T-cell (primary cell): ENCODE measurements at regions not wholly inside any gene's neighbourhood (a gene's known extent, or its start where the extent isn't known, plus 50 kb on each side); places are given as distances from the start of the nearest gene placed in this dataset.

Experiments
- ATAC-seq, 4 experiments: fragments of 200-7000 bp in 3 of 4; fragments of 150-1000 bp in 1 of 4; cut with Tn5 transposase; replicated peaks in 1 of 4; 1 replicate in 3 of 4; 2 replicates in 1 of 4; pipeline ENCODE4 v1.10.0; 2021; ENCODE audit warnings: moderate library complexity in 3 of 4, mild to moderate bottlenecking in 2 of 4, moderate number of reproducible peaks in 1 of 4
- CTCF ChIA-PET, 2 donors: fragments of 300-600 bp; sonication (Branson Sonifier 250); formaldehyde crosslinking; loops; one replicate each; lab custom pipeline; 2022; ENCODE audit warnings: antibody characterized with exemption in 2 of 2; lab: Charles Lee
- POLR2A ChIA-PET, 2 donors: fragments of 300-600 bp; sonication (Branson Sonifier 250); formaldehyde crosslinking; loops; one replicate each; lab custom pipeline; 2022; ENCODE audit warnings: antibody characterized with exemption in 2 of 2; lab: Charles Lee
- DNase-seq, 35 experiments: peaks; one replicate each; pipeline versions ENCODE4 v3.0.0 to v3.0.0-alpha.2; 2013 to 2023
- H3K27ac ChIP-seq: one replicate; pipeline ENCODE4 v1.5.1; 2013; ENCODE audit warnings: low read length
- H3K27me3 ChIP-seq, 2 experiments: replicated peaks in 1 of 2; 1 replicate in 1 of 2; 2 replicates in 1 of 2; pipeline versions ENCODE4 v1.6.1 to v1.7.0; 2013; ENCODE audit warnings: low read length in 1 of 2, mixed read lengths in 1 of 2; ENCODE audit not compliant: control insufficient read depth in 2 of 2, insufficient read depth in 2 of 2; ENCODE audit errors: extremely low read depth in 1 of 2
- H3K36me3 ChIP-seq, 2 donors: 1 replicate in 1 of 2; 2 replicates in 1 of 2; pipeline versions ENCODE4 v1.6.1 to v1.7.0; 2013; ENCODE audit warnings: low read length in 1 of 2; ENCODE audit not compliant: control insufficient read depth in 2 of 2, insufficient read depth in 1 of 2; ENCODE audit errors: extremely low read depth in 1 of 2
- H3K4me1 ChIP-seq, 2 experiments: 1 replicate in 1 of 2; 2 replicates in 1 of 2; pipeline versions ENCODE4 v1.6.1 to v1.7.0; 2013; ENCODE audit warnings: low read length in 2 of 2, mixed read lengths in 1 of 2; ENCODE audit not compliant: insufficient read depth in 2 of 2, control insufficient read depth in 1 of 2; ENCODE audit errors: extremely low read depth in 1 of 2
- H3K4me3 ChIP-seq, 2 donors: 1 replicate in 1 of 2; 2 replicates in 1 of 2; pipeline versions ENCODE4 v1.5.1 to v1.7.0; 2013; ENCODE audit warnings: mild to moderate bottlenecking in 2 of 2, low read length in 1 of 2, moderate library complexity in 1 of 2; ENCODE audit not compliant: control insufficient read depth in 1 of 2; ENCODE audit errors: extremely low read depth in 1 of 2
- H3K9me3 ChIP-seq: 2 replicates; pipeline ENCODE4 v1.7.0; 2013
- H3K27ac Mint-ChIP-seq, 2 donors: one replicate each; pipeline ENCODE4 v1.8.0; 2020 to 2021; ENCODE audit warnings: mild to moderate bottlenecking in 2 of 2, mixed read lengths in 2 of 2
- H3K27me3 Mint-ChIP-seq, 2 donors: one replicate each; pipeline ENCODE4 v1.8.0; 2021 to 2022; ENCODE audit warnings: mixed read lengths in 2 of 2
- H3K36me3 Mint-ChIP-seq: one replicate; pipeline ENCODE4 v1.8.0; 2021; ENCODE audit warnings: mixed read lengths
- H3K4me1 Mint-ChIP-seq, 3 donors: one replicate each; pipeline ENCODE4 v1.8.0; 2020 to 2022; ENCODE audit warnings: mixed read lengths in 3 of 3, mild to moderate bottlenecking in 1 of 3
- H3K4me3 Mint-ChIP-seq, 3 donors: one replicate each; pipeline ENCODE4 v1.8.0; 2020 to 2022; ENCODE audit warnings: mild to moderate bottlenecking in 3 of 3, mixed read lengths in 3 of 3, moderate library complexity in 3 of 3
- H3K9me3 Mint-ChIP-seq, 3 donors: one replicate each; pipeline ENCODE4 v1.8.0; 2020 to 2022; ENCODE audit warnings: mixed read lengths in 3 of 3
- WGBS: methylation state at CpG from one replicate; pipeline ENCODE4 v1.1.5; 2013; ENCODE audit warnings: missing lambda C conversion rate; ENCODE audit not compliant: insufficient coverage; 5-methylcytosine and 5-hydroxymethylcytosine counted together

DNA sequence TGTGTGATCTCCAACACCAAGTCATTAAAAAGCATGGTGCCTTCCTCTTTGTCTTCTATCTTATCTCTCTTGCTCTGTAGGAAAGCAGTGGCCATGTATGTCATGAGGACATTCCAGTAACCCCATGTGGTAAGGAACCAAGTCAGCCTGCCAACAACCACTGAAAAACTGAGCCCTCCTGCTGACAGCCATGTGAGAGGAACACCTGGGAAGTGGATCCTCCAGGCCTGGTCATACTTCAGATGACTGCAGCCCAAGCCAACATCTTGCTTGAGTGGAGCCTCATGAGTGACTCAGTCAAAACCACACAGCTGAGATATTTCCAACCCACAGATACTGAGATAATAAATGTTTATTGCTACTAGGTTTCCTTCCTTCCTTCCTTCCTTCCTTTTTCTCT is 597.3 kb downstream of the ZIC1 start:
- no peak overlapping the region for H3K27ac Mint-ChIP-seq
- no peaks in the 10 kb centered on the region for H3K36me3 Mint-ChIP-seq
- ChIA-PET CTCF (no interaction called here), POLR2A (no interaction called here)
- H3K27me3 Mint-ChIP-seq, result no peaks in the 10 kb centered on the region
- H3K4me3 Mint-ChIP-seq, result no peak overlapping the region
- DNase-seq (no peak), ATAC-seq (no peak)
- no peaks in the 10 kb centered on the region for H3K27me3 ChIP-seq
- H3K9me3 Mint-ChIP-seq, result peaks cover 0 to 6% (median 4%) of the 10 kb centered on the region in 3 donors
- H3K36me3 ChIP-seq, result no peaks in the 10 kb centered on the region
- no peaks in the 10 kb centered on the region for H3K9me3 ChIP-seq
- no peak overlapping the region for H3K27ac ChIP-seq
- no peak overlapping the region for H3K4me3 ChIP-seq
- no peaks in the 10 kb centered on the region for H3K4me1 ChIP-seq
- H3K4me1 Mint-ChIP-seq, result no peaks in the 10 kb centered on the region

DNA sequence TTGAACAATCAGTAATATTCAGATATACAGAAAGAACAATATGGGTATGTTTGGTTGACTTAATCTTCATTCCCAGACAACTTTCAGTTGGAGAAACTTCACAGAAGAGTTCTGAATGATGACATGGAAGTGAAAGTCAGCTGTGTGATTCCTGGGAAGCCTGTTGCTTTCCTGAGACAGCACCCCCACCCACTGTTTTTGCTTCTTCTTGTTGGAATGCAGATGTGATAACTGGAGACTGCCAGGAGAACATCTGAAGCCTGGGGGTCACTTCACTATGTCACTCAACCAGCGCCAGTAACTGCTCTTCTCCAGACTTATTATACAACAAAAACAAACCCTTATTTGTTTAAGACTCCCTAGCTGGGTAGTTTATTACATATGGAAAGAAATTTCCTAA is 599.4 kb downstream of the ZIC1 start:
- H3K36me3 Mint-ChIP-seq, result no peaks in the 10 kb centered on the region
- ChIA-PET POLR2A (interaction anchor here in 1 of 2 donors (0.5 kb wide), 1 partner anchor 28 kb away, joined by 3 read pairs; no protein-coding TSS in a partner anchor), CTCF (no interaction called here)
- no peaks in the 10 kb centered on the region for H3K4me1 ChIP-seq
- no peaks in the 10 kb centered on the region for H3K4me1 Mint-ChIP-seq
- H3K4me3 Mint-ChIP-seq, result no peak overlapping the region
- no CpG with 5 or more reads among the region's 1 CpG for WGBS
- no peak overlapping the region for H3K27ac ChIP-seq
- no peaks in the 10 kb centered on the region for H3K36me3 ChIP-seq
- H3K27me3 ChIP-seq, result no peaks in the 10 kb centered on the region
- H3K4me3 ChIP-seq, result no peak overlapping the region
- H3K9me3 Mint-ChIP-seq, result peaks cover 4 to 10% (median 6%) of the 10 kb centered on the region in 3 donors
- H3K27me3 Mint-ChIP-seq, result no peaks in the 10 kb centered on the region
- DNase-seq (no peak), ATAC-seq (no peak)
- no peaks in the 10 kb centered on the region for H3K9me3 ChIP-seq
- no peak overlapping the region for H3K27ac Mint-ChIP-seq

GRCh38 chr3:148020861-148021260 is 611.7 kb downstream of the ZIC1 start:
- H3K27ac Mint-ChIP-seq, result no peak overlapping the region
- no peak overlapping the region for H3K4me3 Mint-ChIP-seq
- Histone ChIP-seq H3K4me3 (no peak overlapping the region), H3K4me1 (no peaks in the 10 kb centered on the region), H3K27me3 (no peaks in the 10 kb centered on the region), H3K36me3 (no peaks in the 10 kb centered on the region), H3K9me3 (no peaks in the 10 kb centered on the region), H3K27ac (no peak overlapping the region)
- H3K4me1 Mint-ChIP-seq, result no peaks in the 10 kb centered on the region
- no CpG with 5 or more reads among the region's 1 CpG for WGBS
- DNase-seq (no peak), ATAC-seq (no peak)
- H3K9me3 Mint-ChIP-seq, result peaks cover 19 to 26% (median 22%) of the 10 kb centered on the region in 3 donors
- CTCF ChIA-PET, result no interaction called here
- POLR2A ChIA-PET, result no interaction called here
- no peaks in the 10 kb centered on the region for H3K36me3 Mint-ChIP-seq
- H3K27me3 Mint-ChIP-seq, result no peaks in the 10 kb centered on the region

GRCh38 chr3:148021381-148021780 is 612.2 kb downstream of the ZIC1 start:
- ChIA-PET POLR2A (no interaction called here), CTCF (no interaction called here)
- no peaks in the 10 kb centered on the region for H3K4me1 Mint-ChIP-seq
- no peak for ATAC-seq
- H3K27ac Mint-ChIP-seq, result no peak overlapping the region
- H3K4me3 Mint-ChIP-seq, result no peak overlapping the region
- no peaks in the 10 kb centered on the region for H3K27me3 Mint-ChIP-seq
- no peak for DNase-seq
- Histone ChIP-seq H3K4me1 (no peaks in the 10 kb centered on the region), H3K4me3 (no peak overlapping the region), H3K27me3 (no peaks in the 10 kb centered on the region), H3K9me3 (no peaks in the 10 kb centered on the region), H3K27ac (no peak overlapping the region), H3K36me3 (no peaks in the 10 kb centered on the region)
- 67% methylated on average over 1 of the region's 6 CpGs for WGBS
- peaks cover 19 to 23% (median 20%) of the 10 kb centered on the region in 3 donors for H3K9me3 Mint-ChIP-seq
- no peaks in the 10 kb centered on the region for H3K36me3 Mint-ChIP-seq

- Mint-ChIP-seq H3K36me3 (no peaks in the 10 kb centered on the region), H3K27me3 (no peaks in the 10 kb centered on the region), H3K9me3 (peaks cover 16 to 19% (median 19%) of the 10 kb centered on the region in 3 donors), H3K4me3 (no peak overlapping the region), H3K27ac (no peak overlapping the region), H3K4me1 (no peaks in the 10 kb centered on the region)
- CTCF ChIA-PET, result no interaction called here
- ATAC-seq, result no peak
- Histone ChIP-seq H3K9me3 (no peaks in the 10 kb centered on the region), H3K4me1 (no peaks in the 10 kb centered on the region), H3K36me3 (no peaks in the 10 kb centered on the region), H3K27me3 (no peaks in the 10 kb centered on the region), H3K27ac (no peak overlapping the region), H3K4me3 (no peak overlapping the region)
- POLR2A ChIA-PET, result no interaction called here
- no peak for DNase-seq
- WGBS, result 90% methylated on average over 2 of the region's 6 CpGs
These were observed 614.8 kb downstream of the ZIC1 start for GRCh38 chr3:148023994-148024393.

DNA sequence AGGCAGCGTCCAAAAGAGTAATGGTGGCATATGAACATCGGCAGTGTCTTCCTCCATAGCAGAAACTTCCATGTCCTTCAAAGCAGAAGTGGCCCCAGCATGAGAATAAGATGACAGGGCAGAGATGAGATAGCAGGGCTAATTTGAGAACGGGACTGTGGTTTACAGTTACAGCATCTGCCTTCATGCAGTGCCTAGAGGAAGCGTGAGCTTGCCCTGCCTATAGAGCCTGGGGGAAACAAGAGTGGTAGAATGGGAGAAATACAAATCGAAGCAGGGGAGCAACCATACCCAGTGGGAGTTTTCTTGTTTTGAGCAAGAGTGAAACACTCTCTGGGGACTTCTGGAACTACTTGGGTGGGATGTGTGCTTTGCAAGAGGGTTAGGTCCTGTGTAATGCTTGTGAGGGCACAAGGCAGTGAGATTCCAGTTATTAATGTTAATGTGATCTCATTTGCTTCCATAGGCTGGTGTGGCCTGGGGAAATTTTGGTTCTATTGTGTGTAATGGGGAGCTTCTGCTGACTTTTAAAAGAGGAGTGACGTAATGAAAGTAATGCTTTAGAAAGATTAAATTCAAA is 616.9 kb downstream of the ZIC1 start:
- H3K4me1 Mint-ChIP-seq, result no peaks in the 10 kb centered on the region
- no peak overlapping the region for H3K4me3 Mint-ChIP-seq
- peaks cover 14% of the 10 kb centered on the region in 3 donors for H3K9me3 Mint-ChIP-seq
- Histone ChIP-seq H3K27me3 (no peaks in the 10 kb centered on the region), H3K4me3 (no peak overlapping the region), H3K9me3 (no peaks in the 10 kb centered on the region), H3K27ac (no peak overlapping the region), H3K4me1 (no peaks in the 10 kb centered on the region), H3K36me3 (no peaks in the 10 kb centered on the region)
- ChIA-PET POLR2A (no interaction called here), CTCF (no interaction called here)
- DNase-seq (no peak), ATAC-seq (no peak)
- 62% methylated on average over 4 of the region's 6 CpGs for WGBS
- no peak overlapping the region for H3K27ac Mint-ChIP-seq
- no peaks in the 10 kb centered on the region for H3K27me3 Mint-ChIP-seq
- no peaks in the 10 kb centered on the region for H3K36me3 Mint-ChIP-seq

DNA sequence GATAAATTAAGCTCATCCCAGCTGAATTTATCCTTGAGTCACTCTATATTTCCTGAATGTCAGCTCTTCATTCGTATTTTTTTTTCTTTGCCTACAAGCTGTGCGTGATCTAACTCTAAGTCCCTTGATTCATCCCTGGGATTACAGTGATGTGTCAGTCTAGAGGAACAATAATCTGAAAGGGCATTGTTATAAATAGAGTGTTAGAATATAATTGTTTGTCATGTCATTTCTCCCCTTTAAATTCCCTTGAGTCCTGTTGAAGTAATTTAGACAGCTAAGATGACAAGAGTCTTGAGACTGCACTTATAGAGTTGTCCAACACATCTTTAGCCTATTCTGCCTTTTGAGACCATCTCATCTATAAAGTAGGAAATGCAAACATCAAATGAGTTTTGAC is 621.8 kb downstream of the ZIC1 start:
- no peak for ATAC-seq
- DNase-seq, result no peak
- no CpG with 5 or more reads among the region's 2 CpGs for WGBS
- Histone ChIP-seq H3K27ac (no peak overlapping the region), H3K36me3 (no peaks in the 10 kb centered on the region), H3K27me3 (no peaks in the 10 kb centered on the region), H3K4me3 (no peak overlapping the region), H3K9me3 (no peaks in the 10 kb centered on the region), H3K4me1 (no peaks in the 10 kb centered on the region)
- Mint-ChIP-seq H3K9me3 (peaks cover 0 to 3% (median 0%) of the 10 kb centered on the region in 3 donors), H3K4me3 (no peak overlapping the region), H3K27ac (no peak overlapping the region), H3K36me3 (no peaks in the 10 kb centered on the region), H3K4me1 (no peaks in the 10 kb centered on the region), H3K27me3 (no peaks in the 10 kb centered on the region)
- POLR2A ChIA-PET, result no interaction called here
- CTCF ChIA-PET, result no interaction called here
